HEK293 (cell line): ENCODE measurements at regions not wholly inside any gene's neighbourhood (a gene's known extent, or its start where the extent isn't known, plus 50 kb on each side); places are given as distances from the start of the nearest gene placed in this dataset.

Experiments
- CTCF ChIA-PET: fragments of 350-600 bp; formaldehyde crosslinking; extraction: SDS; loops from one replicate; lab custom pipeline; 2021; ENCODE audit warnings: antibody characterized with exemption; lab: Yijun Ruan, JAX
- POLR2A ChIA-PET: fragments of 300-600 bp; formaldehyde crosslinking; extraction: SDS; loops from one replicate; lab custom pipeline; 2020; ENCODE audit warnings: antibody characterized with exemption, inconsistent platforms; lab: Yijun Ruan, JAX
- H3K27ac ChIP-seq: fragments of 200-500 bp; sonication (Bioruptor generic); 2 replicates; pipeline ENCODE4 v1.5.1; 2014; ENCODE audit warnings: low read depth, low read length, control low read depth, inconsistent platforms; ENCODE audit errors: extremely low read depth
- H3K36me3 ChIP-seq, 2 experiments: fragments of 200-500 bp in 1 of 2; sonication (Bioruptor generic) in 1 of 2; 1 replicate in 1 of 2; 2 replicates in 1 of 2; pipeline ENCODE4 v1.5.1; 2014 to 2017; ENCODE audit warnings: inconsistent platforms in 2 of 2, low read length in 2 of 2; ENCODE audit not compliant: control insufficient read depth in 2 of 2, insufficient read depth in 1 of 2
- H3K4me1 ChIP-seq: fragments of 200-500 bp; sonication (Bioruptor generic); 2 replicates; pipeline ENCODE4 v1.5.1; 2014; ENCODE audit warnings: mild to moderate bottlenecking, low read length, inconsistent platforms; ENCODE audit not compliant: control insufficient read depth, insufficient read depth
- H3K4me3 ChIP-seq: 2 replicates; pipeline ENCODE4 v1.5.1; 2011; ENCODE audit warnings: low read depth, mild to moderate bottlenecking, control low read depth, low read length, moderate library complexity
- H3K9me3 ChIP-seq: fragments of 200-500 bp; sonication (Bioruptor generic); 2 replicates; pipeline ENCODE4 v1.5.1; 2014; ENCODE audit warnings: low read depth, low read length, inconsistent platforms; ENCODE audit not compliant: control insufficient read depth, insufficient read depth
- BCL6B ChIP-seq: fragments of 450-650 bp; formaldehyde crosslinking; IDR thresholded peaks from 2 replicates; pipeline ENCODE4 v1.5.1; 2017; ENCODE audit warnings: missing biosample characterization, missing genetic modification characterization
- GFI1B ChIP-seq: fragments of 450-650 bp; formaldehyde crosslinking; IDR thresholded peaks from 2 replicates; pipeline ENCODE4 v1.5.1; 2016; ENCODE audit warnings: missing biosample characterization, missing genetic modification characterization
- KLF17 ChIP-seq: fragments of 450-650 bp; formaldehyde crosslinking; IDR thresholded peaks from 2 replicates; pipeline ENCODE4 v1.5.1; 2016; ENCODE audit warnings: missing biosample characterization, missing genetic modification characterization
- SETDB1 ChIP-seq: IDR thresholded peaks from one replicate; pipeline ENCODE4 v1.6.1; 2017; ENCODE audit warnings: mild to moderate bottlenecking, low read length, moderate library complexity, mixed read lengths; ENCODE audit not compliant: insufficient read length
- YY1 ChIP-seq: fragments of 450-650 bp; formaldehyde crosslinking; IDR thresholded peaks from 2 replicates; pipeline ENCODE4 v1.5.1; 2018; ENCODE audit warnings: missing biosample characterization, missing genetic modification characterization
- ZBTB48 ChIP-seq: fragments of 450-650 bp; formaldehyde crosslinking; IDR thresholded peaks from 2 replicates; pipeline ENCODE4 v1.5.1; 2016; ENCODE audit warnings: missing biosample characterization, missing genetic modification characterization
- ZNF121 ChIP-seq: fragments of 450-650 bp; formaldehyde crosslinking; IDR thresholded peaks from 2 replicates; pipeline ENCODE4 v1.5.1; 2016; ENCODE audit warnings: missing biosample characterization, missing genetic modification characterization
- ZNF157 ChIP-seq: fragments of 450-650 bp; formaldehyde crosslinking; IDR thresholded peaks from 2 replicates; pipeline ENCODE4 v1.5.1; 2016; ENCODE audit warnings: missing biosample characterization, missing genetic modification characterization
- ZNF169 ChIP-seq: fragments of 450-650 bp; formaldehyde crosslinking; IDR thresholded peaks from 2 replicates; pipeline ENCODE4 v1.5.1; 2016; ENCODE audit warnings: missing biosample characterization, missing genetic modification characterization
- ZNF248 ChIP-seq: fragments of 450-650 bp; formaldehyde crosslinking; IDR thresholded peaks from 2 replicates; pipeline ENCODE4 v1.5.1; 2017; ENCODE audit warnings: missing biosample characterization, missing genetic modification characterization
- ZNF354C ChIP-seq: fragments of 450-650 bp; formaldehyde crosslinking; IDR thresholded peaks from 2 replicates; pipeline ENCODE4 v1.5.1; 2016; ENCODE audit warnings: missing biosample characterization, missing genetic modification characterization, low read depth, borderline replicate concordance
- ZNF362 ChIP-seq: fragments of 450-650 bp; formaldehyde crosslinking; IDR thresholded peaks from 2 replicates; pipeline ENCODE4 v1.5.1; 2016; ENCODE audit warnings: missing biosample characterization, missing genetic modification characterization
- ZNF510 ChIP-seq: fragments of 450-650 bp; formaldehyde crosslinking; IDR thresholded peaks from 2 replicates; pipeline ENCODE4 v1.5.1; 2018; ENCODE audit warnings: mild to moderate bottlenecking, missing genetic modification characterization, missing biosample characterization; ENCODE audit not compliant: insufficient replicate concordance
- ZNF521 ChIP-seq: fragments of 450-650 bp; formaldehyde crosslinking; IDR thresholded peaks from 2 replicates; pipeline ENCODE4 v1.5.1; 2017; ENCODE audit warnings: missing biosample characterization, mild to moderate bottlenecking, missing genetic modification characterization
- ZNF530 ChIP-seq: fragments of 450-650 bp; formaldehyde crosslinking; IDR thresholded peaks from 2 replicates; pipeline ENCODE4 v1.5.1; 2016; ENCODE audit warnings: low read depth, missing biosample characterization, missing genetic modification characterization
- ZNF580 ChIP-seq: fragments of 450-650 bp; formaldehyde crosslinking; IDR thresholded peaks from 2 replicates; pipeline ENCODE4 v1.5.1; 2016; ENCODE audit warnings: missing biosample characterization, missing genetic modification characterization
- ZNF621 ChIP-seq: fragments of 450-650 bp; formaldehyde crosslinking; IDR thresholded peaks from 2 replicates; pipeline ENCODE4 v1.5.1; 2017; ENCODE audit warnings: missing biosample characterization, missing genetic modification characterization
- ZNF658 ChIP-seq: fragments of 450-650 bp; formaldehyde crosslinking; IDR thresholded peaks from 2 replicates; pipeline ENCODE4; 2016; ENCODE audit warnings: missing biosample characterization, missing genetic modification characterization
- ZNF660 ChIP-seq: fragments of 450-650 bp; IDR thresholded peaks from 2 replicates; pipeline ENCODE4 v1.5.1; 2018; ENCODE audit warnings: missing biosample characterization, mild to moderate bottlenecking, missing genetic modification characterization
- ZSCAN4 ChIP-seq: fragments of 450-650 bp; formaldehyde crosslinking; IDR thresholded peaks from 2 replicates; pipeline ENCODE4 v1.5.1; 2017; ENCODE audit warnings: missing biosample characterization, missing genetic modification characterization

GRCh38 chr2:107407017-107407416 is 419.7 kb upstream of the RGPD4 start (continued):
- TF ChIP-seq ZNF521 (tag by site-specific recombination): no peak
- TF ChIP-seq ZNF510: no peak
- no peak for TF ChIP-seq ZNF248 (tag by site-specific recombination)
- no peak for TF ChIP-seq GFI1B (tag by site-specific recombination)
- no peak for TF ChIP-seq ZNF362
- TF ChIP-seq SETDB1: no peak
- TF ChIP-seq ZNF621 (tag by site-specific recombination): no peak
- no peak for TF ChIP-seq ZNF580 (tag by site-specific recombination)
- TF ChIP-seq ZSCAN4: no peak
- no peak for TF ChIP-seq ZNF530 (tag by site-specific recombination)
- no peak for TF ChIP-seq ZBTB48 (tag by site-specific recombination)
- TF ChIP-seq ZNF660 (tag by site-specific recombination): no peak

GRCh38 chr2:107407974-107408373 is 418.7 kb upstream of the RGPD4 start:
- no peak overlapping the region for H3K27ac ChIP-seq
- H3K36me3 ChIP-seq: no peaks in the 10 kb centered on the region
- POLR2A ChIA-PET: no interaction called here
- no peaks in the 10 kb centered on the region for H3K4me1 ChIP-seq
- no peak for TF ChIP-seq ZNF121 (tag by site-specific recombination)
- no peaks in the 10 kb centered on the region for H3K9me3 ChIP-seq
- no peak overlapping the region for H3K4me3 ChIP-seq
- CTCF ChIA-PET: no interaction called here

- no peaks in the 10 kb centered on the region for H3K4me1 ChIP-seq
- no peak overlapping the region for H3K4me3 ChIP-seq
- CTCF ChIA-PET: no interaction called here
- H3K36me3 ChIP-seq: no peaks in the 10 kb centered on the region
- no peak for TF ChIP-seq KLF17 (tag by site-specific recombination)
- no peaks in the 10 kb centered on the region for H3K9me3 ChIP-seq
- H3K27ac ChIP-seq: no peak overlapping the region
- POLR2A ChIA-PET: no interaction called here
These were observed 415.4 kb upstream of the RGPD4 start for GRCh38 chr2:107411267-107411666.

- POLR2A ChIA-PET: no interaction called here
- H3K9me3 ChIP-seq: no peaks in the 10 kb centered on the region
- no peak overlapping the region for H3K27ac ChIP-seq
- H3K4me3 ChIP-seq: no peak overlapping the region
- CTCF ChIA-PET: no interaction called here
- no peaks in the 10 kb centered on the region for H3K4me1 ChIP-seq
- TF ChIP-seq ZNF169 (no peak), ZNF157 (tag by site-specific recombination) (no peak), YY1 (tag by site-specific recombination) (no peak), ZNF354C (no peak), ZNF658 (no peak), BCL6B (tag by site-specific recombination) (no peak)
- no peaks in the 10 kb centered on the region for H3K36me3 ChIP-seq
These were observed 414.3 kb upstream of the RGPD4 start for GRCh38 chr2:107412209-107412904.
